ENCODE measurements at regions not wholly inside any gene's neighbourhood (a gene's known extent, or its start where the extent isn't known, plus 50 kb on each side); places are given as distances from the start of the nearest gene placed in this dataset.

GRCh38 chr3:103977417-103977816 is 1389.3 kb upstream of the ALCAM start:
- no peak overlapping the region for H3K4me3 ChIP-seq (ENCODE audit: low read depth, low read length)
- no peak for DNase-seq (ENCODE audit: low read depth)
- TF ChIP-seq CTCF (conservative IDR thresholded peaks at IDR 0.05; ENCODE audit: low read depth, low read length) = no peak

GRCh38 chr3:103991461-103992115 is 1375.1 kb upstream of the ALCAM start:
- no peak for DNase-seq (ENCODE audit: low read depth)
- TF ChIP-seq CTCF (conservative IDR thresholded peaks at IDR 0.05; ENCODE audit: low read depth, low read length) = peak; percentile 52
- H3K4me3 ChIP-seq (ENCODE audit: low read depth, low read length) = no peak overlapping the region

- DNase-seq (ENCODE audit: low read depth) = no peak
- TF ChIP-seq CTCF (conservative IDR thresholded peaks at IDR 0.05; ENCODE audit: low read depth, low read length) = peak; percentile 14
- H3K4me3 ChIP-seq (ENCODE audit: low read depth, low read length) = no peak overlapping the region
Measured at GRCh38 chr3:103992469-103992868, 1374.2 kb upstream of the ALCAM start.

GRCh38 chr3:104004956-104005355 is 1361.8 kb upstream of the ALCAM start:
- no peak overlapping the region for H3K4me3 ChIP-seq (ENCODE audit: low read depth, low read length)
- no peak for TF ChIP-seq CTCF (conservative IDR thresholded peaks at IDR 0.05; ENCODE audit: low read depth, low read length)
- DNase-seq (ENCODE audit: low read depth) = no peak

GRCh38 chr3:104005815-104006214 is 1360.9 kb upstream of the ALCAM start:
- no peak for DNase-seq (ENCODE audit: low read depth)
- no peak for TF ChIP-seq CTCF (conservative IDR thresholded peaks at IDR 0.05; ENCODE audit: low read depth, low read length)
- H3K4me3 ChIP-seq (ENCODE audit: low read depth, low read length) = no peak overlapping the region

GRCh38 chr3:104018541-104018940 is 1348.2 kb upstream of the ALCAM start:
- no peak for DNase-seq (ENCODE audit: low read depth)
- H3K4me3 ChIP-seq (ENCODE audit: low read depth, low read length) = no peak overlapping the region
- no peak for TF ChIP-seq CTCF (conservative IDR thresholded peaks at IDR 0.05; ENCODE audit: low read depth, low read length)

GRCh38 chr3:104031598-104031997 is 1335.1 kb upstream of the ALCAM start:
- DNase-seq (ENCODE audit: low read depth) = no peak
- TF ChIP-seq CTCF (conservative IDR thresholded peaks at IDR 0.05; ENCODE audit: low read depth, low read length) = no peak
- no peak overlapping the region for H3K4me3 ChIP-seq (ENCODE audit: low read depth, low read length)
